Gastrocnemius medialis (tissue), 4 donors: ENCODE measurements at regions not wholly inside any gene's neighbourhood (a gene's known extent, or its start where the extent isn't known, plus 50 kb on each side); places are given as distances from the start of the nearest gene placed in this dataset.

Source experiments
- POLR2A ChIP-seq, 2 donors: fragments of 450-650 bp; IDR thresholded peaks; one replicate each; pipeline ENCODE4 v1.6.1; 2017; ENCODE audit warnings: antibody characterized with exemption in 2 of 2, mild to moderate bottlenecking in 2 of 2, moderate library complexity in 2 of 2
- TF ChIP-seq, protein P1 (sequence below), 5 experiments: fragments of 450-650 bp in 3 of 5; fragments of 200-600 bp in 2 of 5; sonication (generic) in 2 of 5; IDR thresholded peaks in 4 of 5; conservative IDR thresholded peaks in 1 of 5; 1 replicate in 4 of 5; 2 replicates in 1 of 5; pipeline ENCODE4 v1.5.1; 2016 to 2019; ENCODE audit warnings: antibody characterized with exemption in 5 of 5, mild to moderate bottlenecking in 3 of 5, moderate library complexity in 3 of 5

- no peak for TF ChIP-seq POLR2A (IDR thresholded peaks at IDR 0.05)
- TF ChIP-seq, protein P1, sequence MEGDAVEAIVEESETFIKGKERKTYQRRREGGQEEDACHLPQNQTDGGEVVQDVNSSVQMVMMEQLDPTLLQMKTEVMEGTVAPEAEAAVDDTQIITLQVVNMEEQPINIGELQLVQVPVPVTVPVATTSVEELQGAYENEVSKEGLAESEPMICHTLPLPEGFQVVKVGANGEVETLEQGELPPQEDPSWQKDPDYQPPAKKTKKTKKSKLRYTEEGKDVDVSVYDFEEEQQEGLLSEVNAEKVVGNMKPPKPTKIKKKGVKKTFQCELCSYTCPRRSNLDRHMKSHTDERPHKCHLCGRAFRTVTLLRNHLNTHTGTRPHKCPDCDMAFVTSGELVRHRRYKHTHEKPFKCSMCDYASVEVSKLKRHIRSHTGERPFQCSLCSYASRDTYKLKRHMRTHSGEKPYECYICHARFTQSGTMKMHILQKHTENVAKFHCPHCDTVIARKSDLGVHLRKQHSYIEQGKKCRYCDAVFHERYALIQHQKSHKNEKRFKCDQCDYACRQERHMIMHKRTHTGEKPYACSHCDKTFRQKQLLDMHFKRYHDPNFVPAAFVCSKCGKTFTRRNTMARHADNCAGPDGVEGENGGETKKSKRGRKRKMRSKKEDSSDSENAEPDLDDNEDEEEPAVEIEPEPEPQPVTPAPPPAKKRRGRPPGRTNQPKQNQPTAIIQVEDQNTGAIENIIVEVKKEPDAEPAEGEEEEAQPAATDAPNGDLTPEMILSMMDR (IDR thresholded peaks at IDR 0.05 in 4 of 5, conservative IDR thresholded peaks at IDR 0.05 in 1 of 5) = no peak
Observed at GRCh38 chr3:153855772-153856171, 265.4 kb upstream of the ARHGEF26 start.
